H9 (cell line): ENCODE measurements at regions not wholly inside any gene's neighbourhood (a gene's known extent, or its start where the extent isn't known, plus 50 kb on each side); places are given as distances from the start of the nearest gene placed in this dataset.

Experiments
- DNase-seq: peaks from one replicate; pipeline ENCODE4 v3.0.0-alpha.2; 2017
- H2AFZ ChIP-seq: one replicate; pipeline ENCODE4 v1.6.1; 2013; ENCODE audit warnings: mild to moderate bottlenecking, low read length, control low read depth, moderate library complexity
- H2AK5ac ChIP-seq: 2 replicates; pipeline ENCODE4 v1.6.1; 2013; ENCODE audit warnings: low read length, control low read depth, mixed read lengths; ENCODE audit not compliant: insufficient read length
- H2BK120ac ChIP-seq: one replicate; pipeline ENCODE4 v1.6.1; 2013; ENCODE audit warnings: low read depth, mild to moderate bottlenecking, low read length, control low read depth, inconsistent platforms; ENCODE audit not compliant: poor library complexity, severe bottlenecking
- H2BK12ac ChIP-seq: 2 replicates; pipeline ENCODE4 v1.6.1; 2013; ENCODE audit warnings: low read length, control low read depth, mixed read lengths, low read depth; ENCODE audit not compliant: insufficient read length
- H2BK15ac ChIP-seq: 2 replicates; pipeline ENCODE4 v1.6.1; 2013; ENCODE audit warnings: low read depth, low read length, control low read depth
- H2BK20ac ChIP-seq: one replicate; pipeline ENCODE4 v1.6.1; 2013; ENCODE audit warnings: low read depth, mild to moderate bottlenecking, low read length, control low read depth, inconsistent platforms; ENCODE audit not compliant: poor library complexity, severe bottlenecking
- H2BK5ac ChIP-seq: 2 replicates; pipeline ENCODE4 v1.6.1; 2013; ENCODE audit warnings: low read length, control low read depth, mixed read lengths; ENCODE audit not compliant: insufficient read length
- H3K14ac ChIP-seq: 2 replicates; pipeline ENCODE4 v1.6.1; 2013; ENCODE audit warnings: low read length, control low read depth; ENCODE audit not compliant: insufficient read depth
- H3K18ac ChIP-seq: 2 replicates; pipeline ENCODE4 v1.6.1; 2013; ENCODE audit warnings: low read depth, mild to moderate bottlenecking, mixed read lengths, low read length, control low read depth; ENCODE audit not compliant: insufficient read length
- H3K23ac ChIP-seq: 2 replicates; pipeline ENCODE4 v1.6.1; 2013; ENCODE audit warnings: low read length, control low read depth, mixed read lengths, low read depth; ENCODE audit not compliant: insufficient read length
- H3K23me2 ChIP-seq: 2 replicates; pipeline ENCODE4 v1.6.1; 2013; ENCODE audit warnings: low read depth, mild to moderate bottlenecking, mixed read lengths, low read length, control low read depth; ENCODE audit not compliant: insufficient read length, poor library complexity, severe bottlenecking
- H3K27ac ChIP-seq: 2 replicates; pipeline ENCODE4 v1.5.1; 2013; ENCODE audit warnings: low read length, control low read depth, mixed read lengths, low read depth; ENCODE audit not compliant: insufficient read length
- H3K27me3 ChIP-seq: 2 replicates; pipeline ENCODE4 v1.6.1; 2013; ENCODE audit warnings: low read length, control low read depth, inconsistent platforms; ENCODE audit not compliant: insufficient read depth
- H3K4ac ChIP-seq: 2 replicates; pipeline ENCODE4 v1.6.1; 2013; ENCODE audit warnings: low read depth, mild to moderate bottlenecking, control low read depth, inconsistent platforms, low read length, moderate library complexity
- H3K4me1 ChIP-seq: 2 replicates; pipeline ENCODE4 v1.6.1; 2013; ENCODE audit warnings: low read length, control low read depth, inconsistent platforms; ENCODE audit not compliant: insufficient read depth
- H3K4me2 ChIP-seq: 2 replicates; pipeline ENCODE4 v1.6.1; 2013; ENCODE audit warnings: low read length, control low read depth, mixed read lengths; ENCODE audit not compliant: insufficient read length, insufficient read depth
- H3K56ac ChIP-seq: 2 replicates; pipeline ENCODE4 v1.6.1; 2013; ENCODE audit warnings: low read depth, mild to moderate bottlenecking, mixed read lengths, low read length, control low read depth; ENCODE audit not compliant: insufficient read length
- H3K79me1 ChIP-seq: 2 replicates; pipeline ENCODE4 v1.6.1; 2013; ENCODE audit warnings: low read depth, mild to moderate bottlenecking, moderate library complexity, low read length, control low read depth, inconsistent platforms; ENCODE audit not compliant: insufficient read depth, poor library complexity, severe bottlenecking
- H3K79me2 ChIP-seq: 2 replicates; pipeline ENCODE4 v1.6.1; 2013; ENCODE audit warnings: low read length, control low read depth, inconsistent platforms; ENCODE audit not compliant: insufficient read depth
- H3K9ac ChIP-seq: 2 replicates; pipeline ENCODE4 v1.6.1; 2013; ENCODE audit warnings: low read length, control low read depth, mixed read lengths; ENCODE audit not compliant: insufficient read length; ENCODE audit errors: extremely low read depth
- H3K9me3 ChIP-seq: one replicate; pipeline ENCODE4 v1.6.1; 2013; ENCODE audit warnings: low read depth, low read length, inconsistent platforms; ENCODE audit not compliant: control insufficient read depth
- H3T11ph ChIP-seq: one replicate; pipeline ENCODE4 v1.6.1; 2013; ENCODE audit warnings: mild to moderate bottlenecking, low read length, control low read depth, inconsistent platforms
- H4K20me1 ChIP-seq: one replicate; pipeline ENCODE4 v1.6.1; 2013; ENCODE audit not compliant: control insufficient read depth, insufficient read length, insufficient read depth
- H4K5ac ChIP-seq: 2 replicates; pipeline ENCODE4 v1.6.1; 2013; ENCODE audit warnings: low read depth, mild to moderate bottlenecking, mixed read lengths, low read length, control low read depth; ENCODE audit not compliant: insufficient read length
- H4K8ac ChIP-seq: replicated peaks from 2 replicates; pipeline ENCODE4 v1.6.1; 2013; ENCODE audit warnings: low read length, control low read depth, mixed read lengths, low read depth; ENCODE audit not compliant: insufficient read length
- H4K91ac ChIP-seq: 2 replicates; pipeline ENCODE4 v1.6.1; 2013; ENCODE audit warnings: low read depth, mild to moderate bottlenecking, moderate library complexity, mixed read lengths, low read length, control low read depth; ENCODE audit not compliant: insufficient read length
- H3K27ac Mint-ChIP-seq, 3 experiments: 2 replicates in 2 of 3; 3 replicates in 1 of 3; pipeline ENCODE4 v1.8.0; 2020 to 2021; ENCODE audit warnings: mixed read lengths in 3 of 3, mild to moderate bottlenecking in 1 of 3, moderate library complexity in 1 of 3
- H3K27me3 Mint-ChIP-seq: 2 replicates; pipeline ENCODE4 v1.8.0; 2021; ENCODE audit warnings: low read depth, mild to moderate bottlenecking, moderate library complexity, mixed read lengths
- H3K36me3 Mint-ChIP-seq, 3 experiments: 2 replicates in 2 of 3; 3 replicates in 1 of 3; pipeline ENCODE4 v1.8.0; 2020 to 2021; ENCODE audit warnings: low read depth in 3 of 3, mixed read lengths in 3 of 3; ENCODE audit not compliant: insufficient read depth in 1 of 3
- H3K4me1 Mint-ChIP-seq, 2 experiments: 2 replicates each; pipeline ENCODE4 v1.8.0; 2020; ENCODE audit warnings: mixed read lengths in 2 of 2
- H3K4me3 Mint-ChIP-seq, 2 experiments: 2 replicates in 1 of 2; 3 replicates in 1 of 2; pipeline ENCODE4 v1.8.0; 2020 to 2021; ENCODE audit warnings: mild to moderate bottlenecking in 2 of 2, mixed read lengths in 2 of 2, moderate library complexity in 1 of 2
- H3K9me3 Mint-ChIP-seq, 2 experiments: 2 replicates in 1 of 2; 3 replicates in 1 of 2; pipeline ENCODE4 v1.8.0; 2020; ENCODE audit warnings: mild to moderate bottlenecking in 2 of 2, mixed read lengths in 2 of 2, moderate library complexity in 1 of 2
- WGBS: extraction: QIAGEN DNeasy Blood & Tissue Kit; methylation state at CpG from one replicate; pipeline ENCODE4 v1.1.7; 2013; ENCODE audit warnings: missing lambda C conversion rate, low lambda C conversion rate, mixed read lengths; ENCODE audit not compliant: insufficient read length; ENCODE audit errors: extremely low coverage; 5-methylcytosine and 5-hydroxymethylcytosine counted together
- TF ChIP-seq, protein P1 (sequence below): fragments of 200-600 bp; sonication (generic); conservative IDR thresholded peaks from 3 replicates; pipeline ENCODE4 v1.8.0; 2021; ENCODE audit warnings: antibody characterized with exemption, mild to moderate bottlenecking

DNA sequence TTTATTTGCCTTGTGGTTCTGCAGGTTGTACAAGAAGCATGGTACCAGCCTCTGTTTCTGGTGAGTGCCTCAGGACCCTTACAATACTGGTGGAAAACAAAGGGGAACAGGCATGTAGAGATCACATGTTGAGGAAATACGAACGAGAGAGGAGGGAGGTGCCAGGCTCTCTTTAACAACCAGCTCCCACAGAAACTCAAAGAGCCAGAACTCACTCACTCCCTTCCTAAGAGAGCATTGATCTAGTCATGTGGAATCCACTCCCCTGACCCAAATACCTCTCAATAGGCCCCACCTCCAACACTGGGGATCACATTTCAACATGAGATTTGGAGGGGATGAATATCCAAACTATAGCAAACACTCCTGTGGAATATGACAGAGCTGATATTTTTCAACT, 938.0 kb downstream of the GALC start:
- H3K56ac ChIP-seq = no peak overlapping the region
- H2BK20ac ChIP-seq = no peak overlapping the region
- H4K8ac ChIP-seq = no peak overlapping the region
- H3K79me1 ChIP-seq = no peaks in the 10 kb centered on the region
- TF ChIP-seq, protein P1, sequence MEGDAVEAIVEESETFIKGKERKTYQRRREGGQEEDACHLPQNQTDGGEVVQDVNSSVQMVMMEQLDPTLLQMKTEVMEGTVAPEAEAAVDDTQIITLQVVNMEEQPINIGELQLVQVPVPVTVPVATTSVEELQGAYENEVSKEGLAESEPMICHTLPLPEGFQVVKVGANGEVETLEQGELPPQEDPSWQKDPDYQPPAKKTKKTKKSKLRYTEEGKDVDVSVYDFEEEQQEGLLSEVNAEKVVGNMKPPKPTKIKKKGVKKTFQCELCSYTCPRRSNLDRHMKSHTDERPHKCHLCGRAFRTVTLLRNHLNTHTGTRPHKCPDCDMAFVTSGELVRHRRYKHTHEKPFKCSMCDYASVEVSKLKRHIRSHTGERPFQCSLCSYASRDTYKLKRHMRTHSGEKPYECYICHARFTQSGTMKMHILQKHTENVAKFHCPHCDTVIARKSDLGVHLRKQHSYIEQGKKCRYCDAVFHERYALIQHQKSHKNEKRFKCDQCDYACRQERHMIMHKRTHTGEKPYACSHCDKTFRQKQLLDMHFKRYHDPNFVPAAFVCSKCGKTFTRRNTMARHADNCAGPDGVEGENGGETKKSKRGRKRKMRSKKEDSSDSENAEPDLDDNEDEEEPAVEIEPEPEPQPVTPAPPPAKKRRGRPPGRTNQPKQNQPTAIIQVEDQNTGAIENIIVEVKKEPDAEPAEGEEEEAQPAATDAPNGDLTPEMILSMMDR = no peak
- H4K91ac ChIP-seq = no peak overlapping the region
- no peak overlapping the region for H3K4me2 ChIP-seq
- Mint-ChIP-seq H3K4me1 (peaks cover 4 to 11% of the 10 kb centered on the region in 2 experiments), H3K27ac (peak overlapping the region in 1 of 3 experiments; percentile 46; a peak in 1 of 7 replicates), H3K27me3 (peaks cover 3% of the 10 kb centered on the region; the same call in 1 of the 2 replicates), H3K36me3 (no peaks in the 10 kb centered on the region), H3K9me3 (no peaks in the 10 kb centered on the region), H3K4me3 (no peak overlapping the region)
- H3K27ac ChIP-seq = no peak overlapping the region
- H2AFZ ChIP-seq = no peak overlapping the region
- H3K79me2 ChIP-seq = no peaks in the 10 kb centered on the region
- no peak overlapping the region for H3T11ph ChIP-seq
- no peak overlapping the region for H3K18ac ChIP-seq
- no peak overlapping the region for H4K5ac ChIP-seq
- no peaks in the 10 kb centered on the region for H3K9me3 ChIP-seq
- peak; percentile 28 for DNase-seq
- no peak overlapping the region for H3K9ac ChIP-seq
- H3K4me1 ChIP-seq = no peaks in the 10 kb centered on the region
- no peaks in the 10 kb centered on the region for H3K23me2 ChIP-seq
- H2BK15ac ChIP-seq = no peak overlapping the region
- no peak overlapping the region for H2BK120ac ChIP-seq
- H3K27me3 ChIP-seq = no peaks in the 10 kb centered on the region
- no peaks in the 10 kb centered on the region for H4K20me1 ChIP-seq
- H3K23ac ChIP-seq = no peak overlapping the region
- H2BK12ac ChIP-seq = no peak overlapping the region
- H2BK5ac ChIP-seq = no peak overlapping the region
- no peak overlapping the region for H2AK5ac ChIP-seq
- WGBS = no CpG with 5 or more reads among the region's 2 CpGs
- H3K14ac ChIP-seq = no peak overlapping the region
- H3K4ac ChIP-seq = no peak overlapping the region
